Neural cell (in vitro differentiated cells): ENCODE measurements at regions not wholly inside any gene's neighbourhood (a gene's known extent, or its start where the extent isn't known, plus 50 kb on each side); places are given as distances from the start of the nearest gene placed in this dataset.

Source experiments
- CTCF ChIP-seq: fragments of 450-650 bp; IDR thresholded peaks from 2 replicates; pipeline ENCODE4 v1.5.1; 2014; ENCODE audit warnings: antibody characterized with exemption, mild to moderate bottlenecking, moderate library complexity; ENCODE audit not compliant: poor library complexity, severe bottlenecking
- EZH2 ChIP-seq: fragments of 200-600, 300-800 bp; shearing (Covaris generic), sonication (generic); IDR thresholded peaks from 2 replicates; pipeline ENCODE4 v1.6.1; 2014; ENCODE audit warnings: antibody characterized with exemption, low read length, borderline replicate concordance, mild to moderate bottlenecking; ENCODE audit not compliant: insufficient read depth, poor library complexity, severe bottlenecking
- POLR2AphosphoS5 ChIP-seq: IDR thresholded peaks from 2 replicates; pipeline ENCODE4 v1.6.1; 2012
- RAD21 ChIP-seq: fragments of 450-650 bp; conservative IDR thresholded peaks from 2 replicates; pipeline ENCODE4 v1.6.1; 2014; ENCODE audit warnings: antibody characterized with exemption, mild to moderate bottlenecking, moderate library complexity
- TAF1 ChIP-seq: IDR thresholded peaks from 2 replicates; pipeline ENCODE4 v1.6.1; 2012; ENCODE audit warnings: low read depth

- TF ChIP-seq TAF1 (no peak), POLR2AphosphoS5 (no peak), RAD21 (no peak), CTCF (no peak), EZH2 (no peak)
Observed at GRCh38 chr10:78566284-78567111, 502.3 kb upstream of the ZMIZ1 start.
